Fibroblast of skin of left biceps (primary cell): ENCODE measurements at regions not wholly inside any gene's neighbourhood (a gene's known extent, or its start where the extent isn't known, plus 50 kb on each side); places are given as distances from the start of the nearest gene placed in this dataset.

Experiments
- DNase-seq, 2 experiments: peaks; one replicate each; pipeline ENCODE4 v3.0.0-alpha.2; 2013; ENCODE audit warnings: low read depth in 2 of 2

GRCh38 chr13:24081387-24081786 is 79.1 kb upstream of the SPATA13 start:
- no peak for DNase-seq

DNA sequence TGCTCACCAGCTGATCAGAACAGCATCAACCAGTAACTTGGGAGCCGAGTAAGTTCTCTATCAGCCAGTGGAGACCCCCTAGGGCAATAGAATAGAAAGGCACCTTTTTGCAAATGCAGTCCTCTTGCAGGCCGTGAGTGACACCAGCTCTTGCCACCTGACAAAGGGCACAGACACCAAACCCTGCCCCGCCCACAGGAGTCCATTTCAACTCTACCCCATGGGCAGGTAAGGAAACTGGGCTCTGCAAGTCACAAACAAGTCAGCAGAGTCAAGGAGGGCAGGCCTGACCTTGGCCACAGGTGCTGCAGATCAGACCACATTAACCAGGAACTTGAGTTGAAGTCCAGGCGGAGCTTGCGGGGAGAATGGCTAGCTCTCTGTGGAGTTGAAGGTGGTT is 77.4 kb upstream of the SPATA13 start:
- no peak for DNase-seq

- no peak for DNase-seq
Measured at GRCh38 chr13:24083722-24084421, 76.6 kb upstream of the SPATA13 start.

GRCh38 chr13:24085662-24086061 is 74.9 kb upstream of the SPATA13 start:
- DNase-seq = no peak

GRCh38 chr13:24086642-24087041 is 73.9 kb upstream of the SPATA13 start:
- no peak for DNase-seq

- DNase-seq = no peak
Measured at GRCh38 chr13:24087605-24088225, 72.8 kb upstream of the SPATA13 start.

- DNase-seq = no peak
Measured at GRCh38 chr13:24090049-24090448, 70.5 kb upstream of the SPATA13 start.

GRCh38 chr13:24091080-24091479 is 69.4 kb upstream of the SPATA13 start:
- no peak for DNase-seq

GRCh38 chr13:24092108-24092507 is 68.4 kb upstream of the SPATA13 start:
- no peak for DNase-seq

DNA sequence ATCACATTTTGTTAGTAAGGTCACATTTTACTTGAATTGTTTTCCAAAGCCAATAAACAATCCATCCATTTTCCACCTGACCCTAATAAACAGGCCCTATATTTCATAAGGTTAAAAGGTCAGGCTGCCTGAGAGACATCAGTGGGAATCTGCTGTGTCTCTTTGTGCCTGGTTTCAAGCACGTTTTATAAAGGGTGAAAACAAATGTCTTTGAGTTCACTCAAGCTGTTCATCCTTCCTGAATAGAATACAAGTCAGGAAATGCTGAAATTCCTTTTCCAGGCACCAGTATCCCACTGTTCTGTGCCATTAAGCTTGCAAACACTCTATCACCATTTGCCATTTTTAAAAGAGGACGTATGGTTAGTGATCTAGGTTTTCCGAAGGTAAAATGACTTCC is 67.5 kb upstream of the SPATA13 start:
- DNase-seq = no peak

DNA sequence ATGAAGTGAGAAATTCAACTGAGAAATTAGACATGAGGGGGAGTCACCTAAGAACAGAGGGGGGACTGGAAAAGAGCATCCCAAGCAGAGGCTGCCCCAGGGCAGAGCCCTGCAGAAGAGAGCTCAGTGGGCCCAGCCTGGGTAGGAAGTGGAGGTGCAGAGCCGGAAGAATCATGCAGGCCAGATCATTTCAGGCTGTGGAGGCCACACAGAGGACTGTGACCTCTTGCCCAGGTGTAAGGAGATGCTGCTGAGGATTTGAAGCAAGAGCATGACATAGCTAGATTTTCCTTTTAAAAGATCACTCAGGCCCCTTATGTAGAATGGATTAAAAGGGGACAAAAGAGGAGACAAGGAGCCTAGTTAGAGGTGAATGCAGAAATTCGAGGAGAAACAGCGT is 63.9 kb upstream of the SPATA13 start:
- DNase-seq = no peak

DNA sequence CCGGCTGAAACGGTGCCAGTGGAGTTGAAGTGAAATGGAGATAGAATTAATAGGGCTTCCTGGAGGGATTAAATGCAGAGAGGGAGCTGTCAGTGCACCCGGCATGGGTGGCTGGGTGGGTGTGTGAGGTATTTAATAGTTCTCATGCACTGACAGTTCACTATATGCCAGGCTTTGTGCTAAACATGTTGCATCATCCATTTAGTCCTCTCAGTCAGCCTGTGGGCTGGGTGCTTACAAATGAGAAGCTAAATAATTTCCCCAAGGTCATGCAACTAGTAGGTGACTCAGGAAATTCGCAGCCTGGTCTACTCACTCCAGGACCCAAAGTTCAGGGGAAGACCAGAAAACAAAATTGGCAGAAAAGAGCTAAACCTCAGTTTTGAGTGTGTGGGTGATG is 63.5 kb upstream of the SPATA13 start:
- DNase-seq = peak in 1 of 2 experiments; percentile 6

DNA sequence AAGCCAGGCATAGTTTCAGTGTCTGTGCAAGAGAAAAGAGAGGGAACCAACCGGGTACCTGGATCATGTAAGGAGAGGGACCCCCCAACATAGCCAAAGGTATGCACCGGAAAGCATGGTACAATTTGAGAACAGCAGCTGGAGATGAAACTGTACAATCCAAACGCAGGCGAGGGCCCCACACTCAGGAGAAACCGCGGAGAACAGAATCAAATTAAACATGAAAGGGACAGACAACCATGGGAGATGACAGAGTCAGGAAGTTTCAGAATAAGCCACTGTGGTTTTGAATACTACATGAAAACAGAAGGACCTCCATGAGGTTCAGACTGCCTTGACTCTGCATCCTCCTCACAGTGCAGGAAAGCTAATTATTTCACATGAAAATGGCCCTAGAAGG is 62.9 kb upstream of the SPATA13 start:
- DNase-seq = no peak

GRCh38 chr13:24099490-24099889 is 61.0 kb upstream of the SPATA13 start:
- no peak for DNase-seq

DNA sequence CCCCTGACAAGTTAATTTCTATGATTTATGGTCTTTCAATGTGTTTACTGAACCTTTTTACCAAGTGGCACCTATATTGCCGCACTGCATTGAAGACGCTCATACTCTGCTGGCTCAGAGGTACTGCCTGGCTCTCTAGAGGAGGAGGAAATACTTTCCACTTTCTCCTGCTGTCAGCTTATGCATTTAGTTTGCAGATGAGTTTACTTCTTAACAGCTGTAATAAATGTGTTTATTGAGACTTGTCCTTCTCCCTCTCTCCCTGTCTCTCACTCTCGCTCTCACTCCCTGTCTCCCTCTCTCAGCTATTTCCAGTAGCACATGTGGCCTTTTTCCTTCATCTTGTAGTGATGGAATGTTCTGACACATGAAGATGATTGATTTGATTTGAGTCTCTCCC is 60.3 kb upstream of the SPATA13 start:
- no peak for DNase-seq

DNA sequence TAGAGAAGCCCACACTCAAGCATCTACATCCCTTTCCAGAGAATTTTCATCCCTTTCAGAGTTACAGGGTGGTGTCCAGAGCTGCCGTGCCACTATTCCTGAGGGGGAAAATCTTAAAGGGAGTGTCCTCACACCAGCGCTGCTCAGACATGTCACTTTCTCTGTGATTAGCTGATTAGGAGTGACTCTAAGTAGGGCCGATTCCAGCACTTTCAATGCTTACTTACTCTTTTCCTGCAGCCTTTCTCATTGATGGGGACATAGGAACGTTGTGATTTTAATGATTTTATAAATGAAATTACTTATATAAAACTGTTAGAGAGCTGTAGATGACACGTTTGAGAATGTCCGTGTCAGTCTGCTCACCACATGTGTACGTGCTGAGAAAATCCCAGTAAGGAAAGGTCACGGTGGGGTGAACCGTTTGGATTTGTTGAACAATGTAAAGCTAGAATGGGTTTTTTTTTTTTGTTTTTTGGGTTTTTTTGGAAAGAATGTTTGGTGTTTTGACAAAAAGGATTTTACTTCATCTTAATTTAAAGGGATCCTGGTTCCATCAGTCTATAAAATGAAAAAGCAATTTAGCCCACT is 56.6 kb upstream of the SPATA13 start:
- DNase-seq = no peak

- DNase-seq = no peak
Measured at GRCh38 chr13:24104723-24105122, 55.8 kb upstream of the SPATA13 start.

DNA sequence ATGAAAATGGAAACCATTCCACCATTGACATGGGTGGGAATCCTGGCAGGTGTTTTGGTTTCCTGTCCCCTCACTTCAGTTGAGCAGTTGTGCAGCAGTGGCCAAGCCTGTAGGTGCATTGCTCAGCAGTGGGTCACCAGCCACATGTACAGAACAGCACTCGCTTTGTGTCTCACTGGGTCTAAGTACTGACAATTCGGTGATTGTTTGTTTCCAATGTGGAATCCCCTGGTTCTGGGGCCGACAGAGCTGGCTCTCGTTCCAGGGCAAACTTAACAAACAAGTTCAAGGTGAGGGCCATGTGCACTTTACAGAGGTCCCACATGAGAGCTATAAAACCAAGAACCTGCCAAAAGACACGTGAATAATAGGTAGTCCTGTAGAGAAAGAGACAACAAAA is 54.1 kb upstream of the SPATA13 start:
- no peak for DNase-seq

GRCh38 chr13:24107955-24108614 is 52.4 kb upstream of the SPATA13 start:
- DNase-seq = no peak

GRCh38 chr13:24108615-24108965 is 51.9 kb upstream of the SPATA13 start:
- no peak for DNase-seq

GRCh38 chr13:24110011-24110410 is 50.5 kb upstream of the SPATA13 start:
- no peak for DNase-seq
